ENCODE measurements at regions not wholly inside any gene's neighbourhood (a gene's known extent, or its start where the extent isn't known, plus 50 kb on each side); places are given as distances from the start of the nearest gene placed in this dataset.

DNA sequence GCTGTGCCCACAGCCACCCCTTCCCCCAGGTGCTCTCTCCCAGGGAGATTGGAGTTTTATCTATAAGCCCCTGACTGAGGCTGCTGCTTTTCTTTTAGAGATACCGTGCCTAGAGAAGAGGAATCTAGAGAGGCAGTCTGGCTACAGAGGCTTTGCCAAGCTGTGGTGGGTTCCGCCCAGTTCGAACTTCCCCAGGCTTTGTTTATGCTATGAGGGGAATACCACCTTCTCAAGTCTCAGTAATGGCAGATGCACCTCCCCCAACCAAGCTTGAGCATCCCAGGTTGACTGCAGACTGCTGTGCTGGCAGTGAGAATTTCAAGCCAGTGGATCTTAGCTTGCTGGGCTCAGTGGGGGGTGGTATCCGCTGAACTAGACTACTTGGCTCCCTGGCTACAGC, 157.4 kb downstream of the CAAP1 start:
- DNase-seq: no peak

DNA sequence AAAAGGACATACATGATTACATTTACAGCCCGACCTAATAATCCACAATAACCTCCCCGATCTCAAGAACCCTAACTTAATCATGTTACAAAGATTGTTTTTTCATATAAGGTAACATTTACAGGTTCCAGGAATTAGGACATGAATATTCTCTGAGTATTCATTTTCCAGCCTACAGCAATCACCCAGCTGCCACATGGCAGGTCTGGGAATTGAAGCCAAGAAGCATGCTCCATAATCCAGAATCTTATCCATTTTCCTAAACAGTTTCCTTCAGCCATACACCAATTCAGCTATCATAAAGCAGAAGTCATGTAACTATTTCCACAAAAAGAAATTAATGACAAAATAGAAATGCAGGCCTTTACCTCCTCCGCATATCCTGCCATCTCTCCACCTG, 163.4 kb downstream of the CAAP1 start:
- DNase-seq: no peak

DNA sequence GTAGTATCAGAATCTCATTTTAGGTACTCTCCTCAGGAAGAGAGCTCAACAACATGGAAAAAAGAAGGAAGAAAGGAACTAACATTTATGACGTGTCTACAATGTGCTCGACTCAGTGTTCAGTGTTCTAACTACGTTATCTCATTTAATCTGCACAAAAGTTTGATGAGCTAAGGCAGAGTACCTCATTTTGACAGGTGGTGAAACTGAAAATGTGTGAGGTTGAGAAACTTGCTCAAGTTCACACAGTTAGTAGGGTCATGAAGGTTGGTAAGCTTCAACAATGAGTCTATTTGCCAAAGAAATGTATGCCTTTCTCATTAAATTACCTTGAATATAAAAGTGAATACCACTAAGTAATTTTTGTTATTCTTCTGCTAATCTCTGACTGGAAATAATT, 165.1 kb downstream of the CAAP1 start:
- DNase-seq: no peak

DNA sequence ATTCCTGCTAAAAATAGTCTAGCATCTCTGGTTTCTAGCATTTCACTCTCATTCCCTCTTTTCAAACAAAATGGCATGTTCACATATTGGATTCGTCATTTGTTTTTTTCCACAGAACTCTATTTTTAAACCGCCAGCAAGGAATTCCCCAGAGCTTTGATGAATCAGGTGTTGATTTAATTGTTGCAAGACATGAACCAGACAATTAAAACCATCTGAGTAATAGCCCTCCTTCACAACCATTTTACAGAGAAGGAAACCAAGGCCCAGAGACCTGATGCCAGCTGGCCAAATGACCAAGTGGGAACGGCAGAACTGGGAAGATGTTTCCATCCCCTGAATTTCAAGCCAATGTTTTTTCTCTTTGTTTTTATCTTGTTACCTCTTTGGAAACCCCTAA, 167.0 kb downstream of the CAAP1 start:
- no peak for DNase-seq

DNA sequence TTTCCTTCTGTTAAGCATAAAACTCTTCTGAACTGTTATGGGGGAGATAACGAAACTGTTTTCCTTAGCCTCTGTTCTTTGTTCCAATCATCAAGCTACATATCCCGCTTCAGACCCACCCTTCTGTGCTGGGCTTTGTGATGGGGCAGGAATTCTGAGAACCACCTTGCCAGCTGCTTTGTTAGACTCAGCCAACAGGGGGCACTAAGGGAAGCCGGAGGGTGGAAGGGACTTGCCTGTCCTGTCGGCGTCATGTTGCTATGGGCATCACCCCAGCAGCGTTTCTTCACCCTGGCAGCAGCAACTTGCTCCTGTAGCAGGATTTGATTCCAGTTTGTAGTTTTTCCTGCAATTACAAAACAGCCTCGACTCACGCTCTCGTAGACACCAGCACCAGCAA, 169.1 kb downstream of the CAAP1 start:
- peak; percentile 11 for DNase-seq

DNA sequence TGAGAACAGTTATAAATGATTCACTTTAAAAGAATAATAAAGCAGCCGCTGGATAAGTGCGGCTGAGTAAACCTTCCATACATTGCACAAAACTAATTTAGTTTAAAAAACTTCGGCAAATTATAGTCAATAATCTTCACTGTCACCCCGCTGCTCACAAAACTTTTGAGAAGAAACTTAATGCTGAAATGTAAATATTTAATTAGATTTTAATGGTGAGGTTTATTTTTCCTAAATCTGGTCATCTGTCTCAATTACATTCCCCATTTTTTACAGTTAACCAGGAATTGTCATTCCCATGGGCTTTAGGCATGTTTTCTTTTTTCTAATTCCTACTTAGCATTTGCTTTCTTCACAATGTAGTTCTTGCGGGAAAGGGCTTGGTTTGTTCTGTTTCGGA, 169.8 kb downstream of the CAAP1 start:
- DNase-seq: no peak

DNA sequence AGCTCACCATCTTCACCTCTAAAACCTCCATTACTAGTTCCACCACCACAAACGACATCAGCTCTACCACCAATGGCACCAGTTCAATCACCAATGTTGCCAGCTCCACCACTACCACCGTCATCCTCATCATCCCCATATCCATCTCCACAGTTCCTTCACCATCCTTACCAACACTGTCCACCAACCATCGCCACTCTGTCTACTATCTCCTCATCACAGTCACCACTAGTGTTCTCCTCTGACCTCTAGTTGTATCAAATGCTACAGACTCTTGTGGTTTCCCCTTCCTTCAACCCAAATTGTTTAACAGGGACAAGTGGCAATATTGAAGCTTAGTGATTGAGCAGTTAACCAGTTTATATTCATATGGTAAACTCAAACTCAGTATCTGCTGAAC, 182.6 kb downstream of the CAAP1 start:
- no peak for DNase-seq

DNA sequence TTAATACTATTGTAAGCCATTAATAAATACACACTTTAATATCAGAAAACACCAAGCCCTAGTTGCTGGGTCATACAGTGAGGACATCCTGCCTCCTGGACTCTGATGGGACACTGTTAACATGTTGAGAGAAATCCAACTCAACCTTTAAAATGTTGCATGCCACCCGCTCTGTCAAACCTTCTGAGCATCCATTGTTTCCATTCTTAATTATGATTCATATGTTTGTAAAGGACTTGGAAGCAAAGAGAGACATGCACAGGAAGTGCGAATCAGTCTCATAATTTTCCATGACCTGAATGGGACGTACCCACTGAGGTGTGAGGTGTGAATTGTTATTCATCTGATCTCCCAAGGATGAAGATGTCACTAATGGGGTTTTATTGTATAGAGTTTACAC, 186.4 kb downstream of the CAAP1 start:
- DNase-seq: no peak

DNA sequence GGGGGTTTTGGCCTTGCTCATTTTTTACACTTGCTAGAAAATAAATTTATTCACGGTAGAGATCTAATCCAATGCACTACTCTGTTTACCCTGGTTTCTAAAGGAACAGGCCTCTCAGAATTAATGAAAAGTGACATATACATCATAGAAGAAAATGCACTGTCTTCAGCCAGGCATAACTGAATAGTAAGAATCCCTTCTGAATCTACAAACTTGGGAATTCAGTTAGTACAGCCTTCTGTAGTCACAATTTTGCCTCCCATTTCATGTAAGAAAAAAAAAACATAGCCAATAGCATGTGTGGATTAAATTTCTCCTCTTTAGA, 197.3 kb downstream of the CAAP1 start:
- DNase-seq: peak; percentile 80

DNA sequence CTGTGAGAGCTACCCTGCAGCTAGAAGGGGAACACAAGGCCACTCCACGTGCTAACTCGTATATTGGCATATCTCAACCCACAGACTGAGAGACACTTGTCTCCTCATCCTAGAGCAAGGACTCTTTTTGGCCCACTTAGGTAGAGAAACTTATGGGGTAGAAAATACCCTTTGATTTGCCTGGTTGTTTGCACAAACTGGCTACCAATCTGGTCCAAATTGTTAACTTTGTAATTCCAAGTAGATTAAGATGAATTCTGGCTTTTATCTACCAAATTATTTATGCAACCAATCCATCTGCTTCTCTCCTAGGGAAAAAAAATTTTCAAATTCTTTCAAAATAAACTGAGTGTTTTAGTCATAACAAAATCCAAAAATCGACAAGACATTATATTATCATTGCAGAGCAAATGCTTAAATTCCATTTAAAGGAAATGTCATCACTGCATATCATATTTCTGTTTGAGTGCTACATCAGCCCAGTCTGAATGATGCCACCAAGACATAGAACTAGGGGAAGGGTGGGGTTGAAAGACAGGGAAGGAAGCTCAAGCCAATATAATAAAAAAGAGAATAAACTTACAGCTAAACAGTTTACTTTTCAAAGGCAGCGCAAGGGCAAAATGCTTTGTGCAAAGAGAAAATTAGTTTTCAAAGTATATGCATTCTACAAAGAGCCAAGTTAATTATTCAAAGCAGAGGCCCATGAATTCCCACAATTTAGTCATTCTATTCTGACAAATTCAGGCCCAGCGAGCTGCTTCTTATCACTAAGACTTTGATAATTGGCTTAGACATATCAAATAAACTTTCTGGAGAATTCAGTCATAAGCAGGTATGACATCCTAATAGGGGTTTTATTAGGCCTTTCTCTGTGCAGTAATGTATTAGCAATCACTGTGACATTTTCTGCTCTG, 198.0 kb downstream of the CAAP1 start:
- DNase-seq: no peak

DNA sequence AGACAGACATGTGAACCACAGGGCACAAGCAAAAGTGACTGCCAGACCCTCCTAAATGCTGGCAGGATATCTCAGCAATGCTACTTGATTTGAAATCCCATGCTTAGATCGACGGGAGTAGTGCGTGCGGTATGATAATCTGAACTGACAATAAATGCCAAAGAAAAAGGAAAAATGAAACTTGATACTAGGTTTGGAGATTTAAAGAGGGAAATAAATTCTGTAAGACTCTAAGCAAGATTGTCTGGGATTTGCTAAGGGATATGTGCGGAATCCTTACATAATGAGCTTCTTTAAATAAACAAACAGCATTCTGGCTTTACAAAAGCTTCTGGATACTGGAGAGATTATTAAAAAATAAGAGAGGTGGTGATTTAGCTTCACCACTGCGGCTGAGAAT, 203.6 kb downstream of the CAAP1 start:
- DNase-seq: no peak

DNA sequence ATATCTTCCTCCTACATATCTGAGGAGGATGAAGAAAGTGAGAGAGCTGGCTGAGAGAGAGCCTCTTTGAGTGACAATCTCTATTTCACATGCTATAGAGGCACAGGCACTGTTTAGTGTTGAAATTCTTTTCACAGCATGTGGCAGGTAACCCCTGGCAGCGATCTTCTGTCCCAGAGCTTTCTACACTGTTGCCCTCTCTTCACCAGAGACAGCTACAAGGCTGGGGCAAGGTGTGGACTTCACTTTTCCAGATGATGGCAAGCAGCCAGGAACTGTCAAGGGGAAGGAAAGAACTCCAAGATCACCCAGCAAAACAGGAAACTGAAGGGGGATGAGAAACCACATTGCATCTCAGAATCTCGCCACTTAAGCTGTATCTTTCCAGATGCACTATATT, 205.2 kb downstream of the CAAP1 start:
- DNase-seq: no peak

DNA sequence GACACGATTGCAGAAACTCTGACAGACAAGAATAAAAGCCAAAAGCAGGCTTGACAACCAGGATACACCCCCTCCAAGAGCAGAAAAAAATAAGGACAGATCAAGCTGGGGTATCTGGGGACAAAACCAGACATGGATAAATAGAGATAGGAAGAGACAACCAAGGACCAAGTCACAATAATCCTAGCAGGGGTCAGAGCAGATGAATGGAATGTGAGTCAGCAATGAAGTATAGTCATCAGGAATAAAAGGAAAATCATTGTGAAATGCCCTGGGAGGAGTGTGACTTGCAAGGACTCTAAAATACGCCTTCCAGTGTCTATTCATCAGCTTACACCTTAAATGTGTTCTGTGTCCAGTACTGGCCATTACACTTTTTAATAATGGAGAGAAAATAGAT, 206.8 kb downstream of the CAAP1 start:
- no peak for DNase-seq

DNA sequence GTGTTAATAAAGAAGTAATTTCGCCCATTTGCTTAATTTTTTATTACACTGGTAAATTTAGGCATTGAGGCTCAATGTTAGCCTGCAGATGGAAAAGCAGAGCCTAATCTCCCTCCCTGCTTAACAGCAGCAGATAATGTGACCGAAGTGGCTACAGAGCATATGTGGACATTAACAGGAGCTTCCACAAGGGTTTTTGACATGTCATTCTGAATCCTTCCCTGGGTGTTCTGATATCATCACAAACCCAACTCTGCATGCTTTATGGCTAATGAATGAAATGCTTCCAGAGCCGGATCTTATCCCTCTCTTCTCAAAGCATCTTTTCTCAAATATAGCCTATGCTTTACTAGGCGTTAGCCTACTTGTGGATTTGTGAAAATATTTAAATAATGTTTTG, 208.6 kb downstream of the CAAP1 start:
- no peak for DNase-seq

DNA sequence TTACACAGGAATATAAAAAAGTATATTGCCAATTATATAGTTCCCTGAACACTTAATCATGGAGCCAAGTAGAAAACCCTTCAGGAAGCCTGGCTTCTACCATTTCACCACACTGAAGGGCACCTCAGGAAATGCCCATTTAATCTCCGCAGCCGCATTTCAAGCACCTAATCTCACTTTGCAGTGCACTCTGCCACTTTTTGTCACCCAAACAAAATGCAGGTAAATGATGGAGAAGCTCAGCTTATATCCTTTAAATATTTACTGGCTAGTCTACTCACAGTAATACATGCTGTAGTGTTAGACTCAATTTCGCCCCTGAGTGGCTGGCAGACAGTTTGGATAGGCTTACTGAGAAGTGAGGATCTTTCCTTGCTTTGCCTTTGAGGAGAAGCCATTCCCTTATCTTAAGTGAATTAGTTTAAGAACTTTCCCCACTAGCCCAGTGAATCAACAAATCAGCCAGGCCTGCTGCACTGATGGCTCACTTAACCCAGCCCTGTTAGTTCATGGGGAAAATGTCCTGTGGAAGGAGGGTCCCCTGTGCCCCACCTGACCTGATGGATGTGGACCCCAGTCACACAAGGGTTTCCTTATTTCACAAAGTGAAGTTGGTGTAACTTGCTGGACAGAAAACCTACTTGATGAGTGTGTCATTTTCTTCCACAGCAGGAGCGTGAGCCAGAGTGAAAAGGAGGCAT, 209.7 kb downstream of the CAAP1 start:
- no peak for DNase-seq

DNA sequence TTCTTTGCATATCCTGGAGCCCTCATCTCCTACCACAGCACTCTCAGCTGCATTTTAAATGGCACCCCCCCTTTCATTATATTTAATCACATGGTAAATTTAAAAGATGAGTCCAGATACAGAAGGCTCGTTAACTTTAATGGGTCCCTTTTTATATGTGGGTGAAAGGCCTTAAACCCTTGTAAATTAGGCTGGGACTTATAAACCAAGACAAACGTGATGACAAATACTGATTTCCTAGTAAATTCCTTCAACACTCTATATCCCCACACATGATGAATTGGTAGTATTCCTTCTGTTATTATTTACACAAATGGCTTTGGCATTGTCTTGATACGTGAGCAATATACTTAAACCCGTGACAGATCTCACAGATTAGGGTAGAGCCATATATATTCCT, 210.6 kb downstream of the CAAP1 start:
- no peak for DNase-seq

DNA sequence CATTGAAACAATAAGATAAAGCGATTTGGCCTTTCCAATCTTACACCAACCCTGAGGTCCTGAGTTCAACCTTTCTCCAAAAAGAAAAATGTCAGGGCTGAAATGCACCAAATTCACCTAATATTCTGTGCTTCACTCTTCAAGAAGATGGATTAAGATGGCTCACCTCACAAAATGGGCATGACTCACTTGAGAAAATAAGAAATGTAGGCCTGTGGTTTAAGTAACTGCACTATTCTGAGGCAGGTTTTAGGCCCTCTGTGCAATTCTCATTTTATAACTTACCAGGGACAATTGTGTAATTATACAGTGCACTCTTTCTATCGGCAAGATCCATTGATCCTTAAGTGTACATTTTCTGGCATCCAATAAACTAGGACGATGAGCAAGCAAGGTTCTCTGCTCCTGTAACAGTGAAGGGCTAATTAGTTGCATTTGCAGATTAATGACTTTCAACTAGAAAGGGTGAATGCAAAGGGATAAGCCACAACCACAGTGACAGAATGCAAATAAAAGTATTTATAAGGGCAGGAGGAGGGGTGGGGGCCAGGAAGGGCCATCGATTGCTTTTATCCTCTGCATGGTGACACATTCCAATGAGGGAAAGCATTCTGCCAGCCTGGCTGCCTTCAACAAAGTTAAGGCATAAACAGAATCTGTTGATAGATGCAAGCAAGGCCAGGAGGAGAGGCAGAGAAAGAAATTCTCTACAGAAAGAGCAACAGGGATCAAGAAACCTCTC, 214.5 kb downstream of the CAAP1 start:
- no peak for DNase-seq

DNA sequence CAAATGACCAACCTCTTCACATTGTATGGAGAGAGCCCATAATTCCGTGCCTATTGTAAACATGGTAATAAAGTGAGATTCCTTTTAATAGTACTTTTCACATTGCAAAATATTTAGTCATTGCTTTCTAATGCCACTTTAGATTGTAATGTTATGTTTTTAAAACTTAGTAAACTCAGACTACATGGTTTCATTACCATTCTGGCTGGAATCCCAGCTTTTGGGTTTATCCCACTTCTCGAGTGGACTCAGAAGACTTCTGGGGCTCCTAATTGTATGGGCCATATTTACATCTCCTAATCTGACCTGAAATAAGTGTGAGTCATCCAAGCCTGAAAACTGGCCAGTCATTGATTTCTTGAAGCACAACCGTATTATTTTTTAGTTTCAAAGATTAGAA, 217.6 kb downstream of the CAAP1 start:
- DNase-seq: no peak

DNA sequence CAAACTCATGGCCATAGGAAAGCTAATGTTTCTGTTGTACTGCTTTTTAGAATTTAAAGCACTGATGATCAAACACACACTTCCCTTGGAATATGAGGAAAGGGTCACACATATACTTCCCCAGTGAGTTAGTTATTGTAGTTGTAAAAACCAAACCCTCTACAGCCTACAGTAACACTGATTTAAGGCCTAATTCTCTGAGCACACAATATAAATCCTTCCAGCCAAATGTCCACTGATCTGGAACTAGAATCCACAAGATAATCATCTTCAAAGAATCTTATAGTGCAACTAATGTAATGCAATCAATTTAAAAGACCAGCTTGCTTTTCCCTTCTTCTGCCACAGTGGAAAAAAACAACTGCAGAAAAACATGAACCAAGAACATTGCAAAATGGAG, 219.3 kb downstream of the CAAP1 start:
- no peak for DNase-seq

DNA sequence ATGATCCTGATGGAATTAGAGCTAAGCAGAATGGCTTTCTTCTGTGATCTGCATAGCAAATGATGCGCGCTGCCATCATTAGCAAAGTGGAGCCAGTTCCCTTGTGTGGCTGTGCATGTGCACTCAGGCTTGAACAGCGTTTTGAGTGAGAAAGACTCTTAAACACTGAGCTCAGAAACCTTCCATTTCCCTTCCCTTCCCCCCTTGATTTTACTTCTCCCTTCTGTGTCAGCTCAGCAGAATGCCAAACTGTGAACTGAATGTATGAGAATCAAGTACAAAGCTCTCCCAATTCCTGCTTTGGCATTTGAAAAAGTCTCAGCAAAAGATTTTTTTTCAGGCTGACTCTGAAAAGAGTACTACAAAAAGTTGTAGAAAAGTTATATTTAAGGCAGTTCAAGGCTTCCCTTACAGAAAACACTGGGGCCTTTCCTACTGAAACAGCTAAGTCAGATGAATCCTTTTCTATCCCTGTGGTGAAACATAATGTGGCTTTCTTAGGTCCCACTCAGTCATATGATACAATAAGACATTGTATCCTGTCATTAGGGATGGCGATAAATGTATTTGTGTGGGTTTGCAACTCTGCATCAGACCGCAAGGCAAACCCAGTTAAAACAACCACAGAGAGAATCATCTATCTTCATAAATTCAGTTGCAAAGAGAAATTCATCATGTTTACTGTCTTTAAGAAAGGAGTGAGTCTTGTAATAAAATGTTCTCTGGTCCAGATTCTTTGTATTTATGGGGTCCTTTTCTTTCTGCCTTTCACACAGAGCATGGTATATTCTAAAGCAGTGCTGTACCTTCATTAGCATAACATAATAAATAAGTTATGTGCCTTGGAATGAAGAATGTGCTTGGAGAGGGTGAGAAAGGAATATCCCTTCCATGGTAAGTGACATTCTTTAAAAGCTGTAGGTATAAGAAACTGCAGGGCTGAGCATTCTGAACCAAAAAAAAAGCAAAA, 222.6 kb downstream of the CAAP1 start:
- peak; percentile 86 for DNase-seq

DNA sequence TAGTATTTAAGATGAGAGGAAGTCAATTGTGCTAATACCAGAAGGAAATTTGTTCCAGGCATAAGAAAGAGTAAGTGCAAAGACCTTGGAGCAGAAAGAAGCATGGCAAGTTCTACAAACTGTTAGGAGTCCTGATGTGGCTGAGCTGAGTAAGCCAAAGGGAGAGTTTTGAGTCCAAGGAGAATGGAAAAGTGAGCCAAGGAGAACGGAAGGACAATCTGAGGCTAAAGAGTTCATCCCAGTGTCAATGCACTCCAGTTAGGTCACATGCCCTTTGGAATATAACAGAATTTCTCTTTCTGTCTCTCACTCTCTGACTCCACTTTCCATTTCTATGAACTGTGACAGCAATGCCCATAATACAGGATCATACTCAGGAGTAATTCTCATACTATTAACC, 224.7 kb downstream of the CAAP1 start:
- no peak for DNase-seq

DNA sequence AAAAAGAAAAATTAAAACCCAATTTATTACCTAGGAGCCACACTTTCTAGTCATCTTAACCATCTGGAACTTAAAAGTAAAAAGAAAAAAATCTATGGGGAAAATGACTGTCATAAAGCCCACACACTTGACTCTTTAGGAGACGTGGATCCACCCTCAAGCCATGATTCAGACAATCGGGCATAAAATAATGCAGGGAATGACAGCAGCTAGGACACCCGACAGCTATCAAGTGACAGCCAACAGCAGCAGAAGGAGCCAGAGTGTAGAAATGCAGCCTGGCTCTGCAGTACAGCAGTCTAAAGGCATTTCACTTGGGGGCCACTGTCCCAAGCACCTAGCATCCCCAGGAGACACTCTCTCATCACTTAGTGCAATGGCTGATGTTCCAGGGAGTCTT, 226.9 kb downstream of the CAAP1 start:
- DNase-seq: no peak

Data from eye (tissue), 1 donor.